Vagina (tissue), 2 donors: ENCODE measurements at regions not wholly inside any gene's neighbourhood (a gene's known extent, or its start where the extent isn't known, plus 50 kb on each side); places are given as distances from the start of the nearest gene placed in this dataset.

Experiments used
- POLR2A ChIP-seq, 2 donors: fragments of 450-650 bp; IDR thresholded peaks; one replicate each; pipeline ENCODE4 v1.6.1; 2017; ENCODE audit warnings: antibody characterized with exemption in 2 of 2, mild to moderate bottlenecking in 2 of 2, moderate library complexity in 2 of 2
- POLR2AphosphoS5 ChIP-seq, 2 donors: sonication (generic); formaldehyde crosslinking; IDR thresholded peaks; one replicate each; pipeline ENCODE4 v1.9.0; 2017; ENCODE audit warnings: antibody characterized with exemption in 2 of 2, mild to moderate bottlenecking in 2 of 2, low read depth in 1 of 2; ENCODE audit not compliant: insufficient read depth in 1 of 2

GRCh38 chr14:47843236-47843635, 167.8 kb upstream of the MDGA2 start:
- TF ChIP-seq POLR2AphosphoS5 (IDR thresholded peaks at IDR 0.05; ENCODE audit: insufficient read depth in 1 of 2, low read depth in 1 of 2) (no peak), POLR2A (IDR thresholded peaks at IDR 0.05) (no peak)
